SW480 (cell line): ENCODE measurements at regions not wholly inside any gene's neighbourhood (a gene's known extent, or its start where the extent isn't known, plus 50 kb on each side); places are given as distances from the start of the nearest gene placed in this dataset.
A peak's percentile ranks its signal among the peaks of the same experiment; 100 is the strongest.

Experiments used
- DNase-seq: peaks from one replicate; pipeline ENCODE4 v3.0.0-alpha.2; 2016; ENCODE audit warnings: low spot score

GRCh38 chr14:97266653-97267052, 469.5 kb downstream of the VRK1 start:
- peak; percentile 91 for DNase-seq

- DNase-seq: peak; percentile 36
Measured at GRCh38 chr14:97267509-97267908, 470.3 kb downstream of the VRK1 start.

- peak; percentile 67 for DNase-seq
Measured at GRCh38 chr14:97268097-97268496, 470.9 kb downstream of the VRK1 start.

GRCh38 chr14:97270308-97270707, 473.1 kb downstream of the VRK1 start:
- DNase-seq: no peak

GRCh38 chr14:97271451-97271960, 474.3 kb downstream of the VRK1 start:
- no peak for DNase-seq

GRCh38 chr14:97273540-97273939, 476.4 kb downstream of the VRK1 start:
- DNase-seq: no peak

GRCh38 chr14:97274626-97275025, 477.4 kb downstream of the VRK1 start:
- DNase-seq: no peak

GRCh38 chr14:97275276-97275675, 478.1 kb downstream of the VRK1 start:
- no peak for DNase-seq

GRCh38 chr14:97276573-97276972, 479.4 kb downstream of the VRK1 start:
- DNase-seq: peak; percentile 21

- no peak for DNase-seq
Measured at GRCh38 chr14:97277711-97278110, 480.5 kb downstream of the VRK1 start.

GRCh38 chr14:97280526-97280925, 483.3 kb downstream of the VRK1 start:
- no peak for DNase-seq

GRCh38 chr14:97281741-97282140, 484.6 kb downstream of the VRK1 start:
- no peak for DNase-seq

GRCh38 chr14:97282210-97283004, 485.2 kb downstream of the VRK1 start:
- DNase-seq: no peak

- no peak for DNase-seq
Measured at GRCh38 chr14:97283005-97283403, 485.8 kb downstream of the VRK1 start.

- no peak for DNase-seq
Measured at GRCh38 chr14:97283426-97283825, 486.2 kb downstream of the VRK1 start.

- no peak for DNase-seq
Measured at GRCh38 chr14:97283841-97284240, 486.7 kb downstream of the VRK1 start.

GRCh38 chr14:97287956-97288355, 490.8 kb downstream of the VRK1 start:
- no peak for DNase-seq

GRCh38 chr14:97290065-97290464, 492.9 kb downstream of the VRK1 start:
- no peak for DNase-seq

GRCh38 chr14:97290977-97291376, 493.8 kb downstream of the VRK1 start:
- peak; percentile 28 for DNase-seq

- DNase-seq: no peak
Measured at GRCh38 chr14:97293659-97294058, 496.5 kb downstream of the VRK1 start.

- DNase-seq: no peak
Measured at GRCh38 chr14:97295108-97295710, 498.0 kb downstream of the VRK1 start.

- no peak for DNase-seq
Measured at GRCh38 chr14:97296176-97296575, 499.0 kb downstream of the VRK1 start.

- no peak for DNase-seq
Measured at GRCh38 chr14:97297100-97297499, 499.9 kb downstream of the VRK1 start.

- no peak for DNase-seq
Measured at GRCh38 chr14:97298331-97298730, 501.1 kb downstream of the VRK1 start.
